Trophoblast cell (in vitro differentiated cells and primary cell): ENCODE measurements at regions not wholly inside any gene's neighbourhood (a gene's known extent, or its start where the extent isn't known, plus 50 kb on each side); places are given as distances from the start of the nearest gene placed in this dataset.
"Not testable (repeated sequence)": the region's sequence is repeated elsewhere in the genome, so short reads cannot be mapped to it uniquely, and the experiment has no call there.

ENCODE experiments used
- DNase-seq, 2 donors: peaks; one replicate each; pipeline ENCODE4 v3.0.0-alpha.2; 2016
- H2AFZ ChIP-seq: 2 replicates; pipeline ENCODE4 v1.6.1; 2013; ENCODE audit warnings: low read length, moderate library complexity, mild to moderate bottlenecking; ENCODE audit not compliant: insufficient read depth, poor library complexity
- H2AK5ac ChIP-seq: 2 replicates; pipeline ENCODE4 v1.6.1; 2013; ENCODE audit warnings: mild to moderate bottlenecking, low read length
- H2BK120ac ChIP-seq: 2 replicates; pipeline ENCODE4 v1.6.1; 2013; ENCODE audit warnings: low read length, mild to moderate bottlenecking, moderate library complexity; ENCODE audit not compliant: insufficient read depth, poor library complexity
- H2BK12ac ChIP-seq: 2 replicates; pipeline ENCODE4 v1.6.1; 2013; ENCODE audit warnings: mild to moderate bottlenecking, low read length, moderate library complexity
- H2BK5ac ChIP-seq: 2 replicates; pipeline ENCODE4 v1.6.1; 2013; ENCODE audit warnings: low read length, low read depth, moderate library complexity, mild to moderate bottlenecking; ENCODE audit not compliant: poor library complexity
- H3K14ac ChIP-seq: 2 replicates; pipeline ENCODE4 v1.6.1; 2013; ENCODE audit warnings: mild to moderate bottlenecking, low read length
- H3K18ac ChIP-seq: 2 replicates; pipeline ENCODE4 v1.6.1; 2013; ENCODE audit warnings: mild to moderate bottlenecking, low read length
- H3K23ac ChIP-seq: 2 replicates; pipeline ENCODE4 v1.6.1; 2013; ENCODE audit warnings: low read length
- H3K27ac ChIP-seq: 2 replicates; pipeline ENCODE4 v1.5.1; 2013; ENCODE audit warnings: low read depth, mild to moderate bottlenecking, inconsistent platforms, low read length, moderate library complexity
- H3K27me3 ChIP-seq: 2 replicates; pipeline ENCODE4 v1.6.1; 2013; ENCODE audit warnings: inconsistent platforms, mild to moderate bottlenecking, low read length, moderate library complexity; ENCODE audit not compliant: insufficient read depth
- H3K36me3 ChIP-seq, 2 experiments: 1 replicate in 1 of 2; 2 replicates in 1 of 2; pipeline ENCODE4 v1.6.1; 2013; ENCODE audit warnings: low read length in 2 of 2, mild to moderate bottlenecking in 2 of 2, moderate library complexity in 1 of 2; ENCODE audit not compliant: insufficient read depth in 2 of 2, control insufficient read depth in 1 of 2
- H3K4ac ChIP-seq: 2 replicates; pipeline ENCODE4 v1.6.1; 2013; ENCODE audit warnings: low read depth, mild to moderate bottlenecking, low read length, moderate library complexity
- H3K4me1 ChIP-seq, 2 experiments: 1 replicate in 1 of 2; 2 replicates in 1 of 2; pipeline ENCODE4 v1.6.1; 2013; ENCODE audit warnings: low read length in 2 of 2, mild to moderate bottlenecking in 2 of 2, moderate library complexity in 1 of 2; ENCODE audit not compliant: insufficient read depth in 2 of 2, control insufficient read depth in 1 of 2
- H3K4me2 ChIP-seq: 2 replicates; pipeline ENCODE4 v1.6.1; 2013; ENCODE audit warnings: inconsistent platforms, mild to moderate bottlenecking, low read length, moderate library complexity
- H3K4me3 ChIP-seq: 2 replicates; pipeline ENCODE4 v1.5.1; 2013; ENCODE audit warnings: mild to moderate bottlenecking, low read depth, low read length, inconsistent platforms
- H3K79me1 ChIP-seq: one replicate; pipeline ENCODE4 v1.6.1; 2013; ENCODE audit warnings: low read length
- H3K79me2 ChIP-seq: 2 replicates; pipeline ENCODE4 v1.6.1; 2013; ENCODE audit warnings: low read length, mild to moderate bottlenecking; ENCODE audit not compliant: control insufficient read depth, insufficient read depth, poor library complexity
- H3K9ac ChIP-seq: 2 replicates; pipeline ENCODE4 v1.6.1; 2013; ENCODE audit warnings: mild to moderate bottlenecking, low read length
- H3K9me3 ChIP-seq: 2 replicates; pipeline ENCODE4 v1.6.1; 2013; ENCODE audit warnings: low read depth, mild to moderate bottlenecking, control low read depth, inconsistent platforms, low read length; ENCODE audit not compliant: insufficient read depth
- H4K12ac ChIP-seq: 2 replicates; pipeline ENCODE4 v1.6.1; 2013; ENCODE audit warnings: low read depth, mild to moderate bottlenecking, low read length, moderate library complexity
- H4K8ac ChIP-seq: 2 replicates; pipeline ENCODE4 v1.6.1; 2013; ENCODE audit warnings: low read depth, mild to moderate bottlenecking, low read length, moderate library complexity
- H4K91ac ChIP-seq: one replicate; pipeline ENCODE4 v1.6.1; 2013; ENCODE audit warnings: low read depth, mild to moderate bottlenecking, low read length, moderate library complexity
- WGBS: extraction: QIAGEN DNeasy Blood & Tissue Kit; methylation state at CpG from one replicate; pipeline ENCODE4 v1.1.7; 2013; ENCODE audit warnings: missing lambda C conversion rate; ENCODE audit not compliant: insufficient read length, insufficient coverage; ENCODE audit errors: extremely low coverage; 5-methylcytosine and 5-hydroxymethylcytosine counted together

GRCh38 chr20:53792946-53793536, 199.4 kb upstream of the ZNF217 start:
- peak overlapping the region; percentile 93 for H2AK5ac ChIP-seq
- peaks cover 2 to 8% of the 10 kb centered on the region in 2 experiments for H3K4me1 ChIP-seq
- H3K4me2 ChIP-seq: no peak overlapping the region
- H3K9me3 ChIP-seq: no peaks in the 10 kb centered on the region
- no peak for DNase-seq
- peak overlapping the region; percentile 17 for H2AFZ ChIP-seq
- peak overlapping the region; percentile 74 for H3K14ac ChIP-seq
- no CpG with 5 or more reads among the region's 5 CpGs for WGBS
- no peak overlapping the region for H2BK5ac ChIP-seq
- H4K91ac ChIP-seq: peak overlapping the region; percentile 76
- H3K79me2 ChIP-seq: no peaks in the 10 kb centered on the region
- no peak overlapping the region for H3K27ac ChIP-seq
- H3K27me3 ChIP-seq: no peaks in the 10 kb centered on the region
- H2BK120ac ChIP-seq: peak overlapping the region; percentile 85
- H3K4me3 ChIP-seq: no peak overlapping the region
- no peak overlapping the region for H4K12ac ChIP-seq
- no peak overlapping the region for H3K23ac ChIP-seq
- H3K36me3 ChIP-seq: no peaks in the 10 kb centered on the region
- peak overlapping the region; percentile 58 for H3K4ac ChIP-seq
- peaks cover 16% of the 10 kb centered on the region for H3K79me1 ChIP-seq
- H2BK12ac ChIP-seq: peak overlapping the region; percentile 99
- no peak overlapping the region for H4K8ac ChIP-seq
- peak overlapping the region; percentile 35 for H3K18ac ChIP-seq
- H3K9ac ChIP-seq: no peak overlapping the region

- no peak overlapping the region for H3K18ac ChIP-seq
- H4K8ac ChIP-seq: no peak overlapping the region
- peaks cover 19% of the 10 kb centered on the region for H3K79me1 ChIP-seq
- no peak overlapping the region for H4K12ac ChIP-seq
- H3K27ac ChIP-seq: no peak overlapping the region
- H3K36me3 ChIP-seq: no peaks in the 10 kb centered on the region
- no peak overlapping the region for H3K4me3 ChIP-seq
- H2BK5ac ChIP-seq: no peak overlapping the region
- H3K4me1 ChIP-seq: peaks cover 5 to 11% of the 10 kb centered on the region in 2 experiments
- no peak overlapping the region for H2BK120ac ChIP-seq
- no peaks in the 10 kb centered on the region for H3K27me3 ChIP-seq
- DNase-seq: peak; percentile 78 to 94
- no peak overlapping the region for H3K4me2 ChIP-seq
- H3K9me3 ChIP-seq: no peaks in the 10 kb centered on the region
- no CpG with 5 or more reads among the region's 10 CpGs for WGBS
- H3K9ac ChIP-seq: no peak overlapping the region
- H2AK5ac ChIP-seq: no peak overlapping the region
- H2BK12ac ChIP-seq: peak overlapping the region; percentile 14
- H3K23ac ChIP-seq: no peak overlapping the region
- H4K91ac ChIP-seq: peak overlapping the region; percentile 64
- H2AFZ ChIP-seq: no peak overlapping the region
- no peak overlapping the region for H3K4ac ChIP-seq
- no peak overlapping the region for H3K14ac ChIP-seq
- H3K79me2 ChIP-seq: no peaks in the 10 kb centered on the region
These were observed 196.5 kb upstream of the ZNF217 start for GRCh38 chr20:53789989-53790675.

GRCh38 chr20:53788253-53789022, 194.8 kb upstream of the ZNF217 start:
- no peak overlapping the region for H2BK5ac ChIP-seq
- no CpG with 5 or more reads among the region's 6 CpGs for WGBS

GRCh38 chr20:53787491-53787931, 193.9 kb upstream of the ZNF217 start:
- peak overlapping the region; percentile 58 for H2BK12ac ChIP-seq
- not testable (repeated sequence) for H3K27me3 ChIP-seq, H2BK120ac ChIP-seq, H3K18ac ChIP-seq, H3K14ac ChIP-seq, H2AK5ac ChIP-seq, H3K36me3 ChIP-seq, H3K4me3 ChIP-seq, H3K23ac ChIP-seq, H3K79me1 ChIP-seq, H3K4ac ChIP-seq, DNase-seq, H3K4me2 ChIP-seq, H3K9ac ChIP-seq, H3K9me3 ChIP-seq, H4K91ac ChIP-seq, H3K27ac ChIP-seq, H4K8ac ChIP-seq, H2AFZ ChIP-seq, H3K79me2 ChIP-seq, H3K4me1 ChIP-seq, H2BK5ac ChIP-seq, H4K12ac ChIP-seq
- WGBS: no CpG with 5 or more reads among the region's 8 CpGs

More at GRCh38 chr20:53788253-53789022, 194.8 kb upstream of the ZNF217 start:
- Histone ChIP-seq H3K79me2 (no peaks in the 10 kb centered on the region), H3K23ac (no peak overlapping the region), H2AFZ (no peak overlapping the region), H3K27me3 (no peaks in the 10 kb centered on the region), H4K8ac (no peak overlapping the region), H2BK12ac (no peak overlapping the region), H3K36me3 (no peaks in the 10 kb centered on the region), H3K4me3 (no peak overlapping the region), H3K4ac (no peak overlapping the region), H3K9ac (no peak overlapping the region), H3K4me2 (no peak overlapping the region), H3K9me3 (no peaks in the 10 kb centered on the region), H2BK120ac (no peak overlapping the region), H3K27ac (no peak overlapping the region), H3K4me1 (peaks cover 5 to 8% of the 10 kb centered on the region in 2 experiments), H2AK5ac (no peak overlapping the region), H3K18ac (no peak overlapping the region), H3K14ac (no peak overlapping the region), H4K12ac (no peak overlapping the region), H3K79me1 (peaks cover 11% of the 10 kb centered on the region), H4K91ac (no peak overlapping the region)
- no peak for DNase-seq
